Keratinocyte (primary cell): ENCODE measurements at regions not wholly inside any gene's neighbourhood (a gene's known extent, or its start where the extent isn't known, plus 50 kb on each side); places are given as distances from the start of the nearest gene placed in this dataset.

Experiments
- CTCF ChIP-seq, 3 experiments: IDR thresholded peaks in 1 of 3; conservative IDR thresholded peaks in 1 of 3; optimal IDR thresholded peaks in 1 of 3; 2 replicates in 2 of 3; 3 replicates in 1 of 3; pipeline versions ENCODE3 to v1.5.1; 2011; ENCODE audit warnings: low read length in 3 of 3, mild to moderate bottlenecking in 3 of 3, moderate library complexity in 2 of 3, control low read depth in 1 of 3, inconsistent platforms in 1 of 3; ENCODE audit not compliant: insufficient read depth in 2 of 3; ENCODE audit errors: extremely low read depth in 1 of 3
- EZH2 ChIP-seq: IDR thresholded peaks from one replicate; pipeline ENCODE4 v1.6.1; 2012; ENCODE audit warnings: inconsistent platforms, mild to moderate bottlenecking, low read length, moderate library complexity

DNA sequence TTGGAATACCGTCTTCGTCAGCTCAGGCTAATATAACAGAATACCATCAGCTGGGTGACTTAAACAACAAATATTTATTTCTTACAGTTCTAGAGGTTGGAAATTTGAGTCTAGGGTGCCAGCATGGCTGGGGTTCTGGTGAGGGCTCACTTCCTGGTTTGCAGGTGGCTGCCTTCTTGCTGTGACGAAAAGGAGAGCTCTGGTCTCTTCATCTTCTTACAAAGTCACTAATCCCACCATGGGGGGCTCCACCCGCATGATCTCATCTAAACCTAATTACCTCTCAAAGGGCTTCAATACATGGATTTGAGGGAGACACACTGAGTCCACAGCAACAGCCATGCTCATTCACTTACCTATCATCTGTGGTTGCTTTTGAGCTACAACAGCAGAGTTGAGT is 78.3 kb downstream of the PSMG1 start:
- TF ChIP-seq CTCF (optimal IDR thresholded peaks at IDR 0.05 in 1 of 3, IDR thresholded peaks at IDR 0.05 in 1 of 3, conservative IDR thresholded peaks at IDR 0.05 in 1 of 3; ENCODE audit: extremely low read depth in 1 of 3, insufficient read depth in 2 of 3, low read length in 3 of 3) (no peak), EZH2 (no peak)
